PC-9 (cell line): ENCODE measurements at regions not wholly inside any gene's neighbourhood (a gene's known extent, or its start where the extent isn't known, plus 50 kb on each side); places are given as distances from the start of the nearest gene placed in this dataset.

Source experiments
- CTCF ChIP-seq: fragments of 200-600 bp; sonication (generic); conservative IDR thresholded peaks from 2 replicates; pipeline ENCODE4 v1.6.1; 2017; ENCODE audit warnings: mixed run types, antibody characterized with exemption, mild to moderate bottlenecking, moderate library complexity
- EZH2 ChIP-seq: fragments of 200-600 bp; sonication (generic); IDR thresholded peaks from 2 replicates; pipeline ENCODE4 v1.8.0; 2017; ENCODE audit warnings: antibody characterized with exemption, low read depth

GRCh38 chr2:142395291-142395690 lies 264.5 kb upstream of the LRP1B start:
- TF ChIP-seq CTCF (no peak), EZH2 (no peak)
